ENCODE measurements at regions not wholly inside any gene's neighbourhood (a gene's known extent, or its start where the extent isn't known, plus 50 kb on each side); places are given as distances from the start of the nearest gene placed in this dataset.

DNA sequence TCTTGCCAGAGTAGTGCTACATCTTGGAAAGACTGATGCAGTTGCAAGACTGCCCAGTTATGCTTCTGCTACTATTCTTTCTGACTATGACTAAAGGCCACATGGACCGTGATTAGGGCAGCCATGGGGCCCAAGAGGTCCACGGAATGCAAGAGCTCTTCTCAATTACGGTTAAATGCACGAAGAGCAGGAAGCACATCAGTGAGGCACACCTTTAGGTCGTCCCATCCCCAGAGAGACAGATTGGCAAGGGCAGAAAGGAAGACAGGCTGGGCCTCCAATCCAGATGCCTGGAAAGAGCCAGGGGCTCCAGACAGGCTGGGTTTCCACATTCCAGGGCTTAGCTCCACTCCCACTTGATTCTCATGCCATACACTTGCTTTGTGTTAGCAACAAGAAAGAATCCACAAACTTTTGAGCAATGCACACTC, 132.3 kb upstream of the SLIT3 start:
- TF ChIP-seq, protein P1, sequence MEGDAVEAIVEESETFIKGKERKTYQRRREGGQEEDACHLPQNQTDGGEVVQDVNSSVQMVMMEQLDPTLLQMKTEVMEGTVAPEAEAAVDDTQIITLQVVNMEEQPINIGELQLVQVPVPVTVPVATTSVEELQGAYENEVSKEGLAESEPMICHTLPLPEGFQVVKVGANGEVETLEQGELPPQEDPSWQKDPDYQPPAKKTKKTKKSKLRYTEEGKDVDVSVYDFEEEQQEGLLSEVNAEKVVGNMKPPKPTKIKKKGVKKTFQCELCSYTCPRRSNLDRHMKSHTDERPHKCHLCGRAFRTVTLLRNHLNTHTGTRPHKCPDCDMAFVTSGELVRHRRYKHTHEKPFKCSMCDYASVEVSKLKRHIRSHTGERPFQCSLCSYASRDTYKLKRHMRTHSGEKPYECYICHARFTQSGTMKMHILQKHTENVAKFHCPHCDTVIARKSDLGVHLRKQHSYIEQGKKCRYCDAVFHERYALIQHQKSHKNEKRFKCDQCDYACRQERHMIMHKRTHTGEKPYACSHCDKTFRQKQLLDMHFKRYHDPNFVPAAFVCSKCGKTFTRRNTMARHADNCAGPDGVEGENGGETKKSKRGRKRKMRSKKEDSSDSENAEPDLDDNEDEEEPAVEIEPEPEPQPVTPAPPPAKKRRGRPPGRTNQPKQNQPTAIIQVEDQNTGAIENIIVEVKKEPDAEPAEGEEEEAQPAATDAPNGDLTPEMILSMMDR (IDR thresholded peaks at IDR 0.05; ENCODE audit: borderline replicate concordance, extremely low read depth, low read length, poor library complexity, severe bottlenecking): no peak
- no peak for TF ChIP-seq EZH2 (IDR thresholded peaks at IDR 0.05; ENCODE audit: borderline replicate concordance, low read depth, low read length, severe bottlenecking)
